GM19025 (cell line): ENCODE measurements at regions not wholly inside any gene's neighbourhood (a gene's known extent, or its start where the extent isn't known, plus 50 kb on each side); places are given as distances from the start of the nearest gene placed in this dataset.
"Not testable (repeated sequence)": the region's sequence is repeated elsewhere in the genome, so short reads cannot be mapped to it uniquely, and the experiment has no call there.

Experiments used
- ATAC-seq: cut with Tn5 transposase; IDR thresholded peaks from one replicate; pipeline ENCODE4 v1.9.1; 2021; ENCODE audit warnings: mild to moderate bottlenecking, low read depth, moderate library complexity; ENCODE audit not compliant: unreplicated experiment

- no peak for ATAC-seq
Observed at GRCh38 chr21:38908537-38908936, 102.8 kb downstream of the ETS2 start.

GRCh38 chr21:38905752-38906151 is 100.0 kb downstream of the ETS2 start:
- no peak for ATAC-seq

GRCh38 chr21:38905328-38905727 is 99.6 kb downstream of the ETS2 start:
- no peak for ATAC-seq

GRCh38 chr21:38903690-38904139 is 98.0 kb downstream of the ETS2 start:
- no peak for ATAC-seq

- ATAC-seq: no peak
Observed at GRCh38 chr21:38902608-38903445, 97.1 kb downstream of the ETS2 start.

GRCh38 chr21:38900499-38900898 is 94.8 kb downstream of the ETS2 start:
- no peak for ATAC-seq

GRCh38 chr21:38899985-38900384 is 94.3 kb downstream of the ETS2 start:
- ATAC-seq: not testable (repeated sequence)

- ATAC-seq: no peak
Observed at GRCh38 chr21:38899277-38899947, 93.7 kb downstream of the ETS2 start.

GRCh38 chr21:38898422-38899096 is 92.8 kb downstream of the ETS2 start:
- ATAC-seq: no peak

GRCh38 chr21:38897532-38898421 is 92.0 kb downstream of the ETS2 start:
- no peak for ATAC-seq

- no peak for ATAC-seq
Observed at GRCh38 chr21:38894899-38895298, 89.2 kb downstream of the ETS2 start.

GRCh38 chr21:38888991-38889561 is 83.3 kb downstream of the ETS2 start:
- ATAC-seq: no peak

- no peak for ATAC-seq
Observed at GRCh38 chr21:38887749-38888148, 82.0 kb downstream of the ETS2 start.

GRCh38 chr21:38887062-38887686 is 81.4 kb downstream of the ETS2 start:
- ATAC-seq: no peak

GRCh38 chr21:38885909-38886308 is 80.2 kb downstream of the ETS2 start:
- ATAC-seq: no peak

- ATAC-seq: no peak
Observed at GRCh38 chr21:38884440-38884839, 78.7 kb downstream of the ETS2 start.

- no peak for ATAC-seq
Observed at GRCh38 chr21:38883142-38883541, 77.4 kb downstream of the ETS2 start.

GRCh38 chr21:38881131-38881530 is 75.4 kb downstream of the ETS2 start:
- ATAC-seq: no peak

- no peak for ATAC-seq
Observed at GRCh38 chr21:38880577-38880966, 74.8 kb downstream of the ETS2 start.
